ENCODE measurements at regions not wholly inside any gene's neighbourhood (a gene's known extent, or its start where the extent isn't known, plus 50 kb on each side); places are given as distances from the start of the nearest gene placed in this dataset.

DNA sequence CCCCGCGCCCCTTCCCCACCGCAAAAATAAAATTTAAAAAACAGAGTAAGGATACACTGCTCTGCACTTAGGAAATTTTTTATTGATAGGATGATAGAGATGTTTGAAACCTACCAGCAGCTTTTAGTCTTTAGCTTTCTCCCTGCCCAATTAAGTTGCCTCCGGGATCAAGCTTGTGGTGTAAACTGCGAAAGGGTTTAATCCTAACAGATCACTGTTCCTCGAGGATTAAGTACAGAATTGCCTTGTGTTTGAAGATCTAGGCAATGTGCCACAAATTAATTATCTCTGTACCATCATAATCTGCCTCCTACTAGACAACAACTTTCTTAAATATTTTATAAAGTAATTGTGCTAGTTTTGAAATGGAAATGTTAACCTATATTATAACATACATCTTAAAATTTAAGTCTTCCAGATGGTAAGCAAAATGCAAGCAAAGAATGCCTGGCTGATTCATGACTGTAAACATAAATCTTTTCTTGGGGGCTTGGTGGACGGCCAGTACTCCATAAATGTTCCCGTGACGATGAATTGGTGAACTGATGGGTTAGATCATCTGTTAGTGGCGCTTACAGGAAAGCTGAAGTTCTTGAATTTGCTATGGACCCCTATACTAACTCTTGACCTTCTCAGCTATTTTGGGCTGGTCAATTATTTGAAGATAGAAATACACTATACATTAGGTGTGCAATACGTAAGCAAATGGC, 58.0 kb upstream of the ARHGAP18 start:
- DNase-seq (ENCODE audit: low spot score), result no peak
- in situ Hi-C loops (cut with MboI; ENCODE audit: low pct_unique_long_range_greater_than_20kb, low sequenced_read_pairs, unreplicated experiment), result no loop called here
- TF ChIP-seq, protein P1, sequence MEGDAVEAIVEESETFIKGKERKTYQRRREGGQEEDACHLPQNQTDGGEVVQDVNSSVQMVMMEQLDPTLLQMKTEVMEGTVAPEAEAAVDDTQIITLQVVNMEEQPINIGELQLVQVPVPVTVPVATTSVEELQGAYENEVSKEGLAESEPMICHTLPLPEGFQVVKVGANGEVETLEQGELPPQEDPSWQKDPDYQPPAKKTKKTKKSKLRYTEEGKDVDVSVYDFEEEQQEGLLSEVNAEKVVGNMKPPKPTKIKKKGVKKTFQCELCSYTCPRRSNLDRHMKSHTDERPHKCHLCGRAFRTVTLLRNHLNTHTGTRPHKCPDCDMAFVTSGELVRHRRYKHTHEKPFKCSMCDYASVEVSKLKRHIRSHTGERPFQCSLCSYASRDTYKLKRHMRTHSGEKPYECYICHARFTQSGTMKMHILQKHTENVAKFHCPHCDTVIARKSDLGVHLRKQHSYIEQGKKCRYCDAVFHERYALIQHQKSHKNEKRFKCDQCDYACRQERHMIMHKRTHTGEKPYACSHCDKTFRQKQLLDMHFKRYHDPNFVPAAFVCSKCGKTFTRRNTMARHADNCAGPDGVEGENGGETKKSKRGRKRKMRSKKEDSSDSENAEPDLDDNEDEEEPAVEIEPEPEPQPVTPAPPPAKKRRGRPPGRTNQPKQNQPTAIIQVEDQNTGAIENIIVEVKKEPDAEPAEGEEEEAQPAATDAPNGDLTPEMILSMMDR (IDR thresholded peaks at IDR 0.05; ENCODE audit: extremely low read depth, insufficient read depth, missing control alignments), result no peak

GRCh38 chr6:129766959-129767728, 57.2 kb upstream of the ARHGAP18 start:
- TF ChIP-seq, protein P1 (IDR thresholded peaks at IDR 0.05; ENCODE audit: extremely low read depth, insufficient read depth, missing control alignments), result no peak
- peak; percentile 26 for DNase-seq (ENCODE audit: low spot score)
- in situ Hi-C loops (cut with MboI; ENCODE audit: low pct_unique_long_range_greater_than_20kb, low sequenced_read_pairs, unreplicated experiment), result no loop called here

DNA sequence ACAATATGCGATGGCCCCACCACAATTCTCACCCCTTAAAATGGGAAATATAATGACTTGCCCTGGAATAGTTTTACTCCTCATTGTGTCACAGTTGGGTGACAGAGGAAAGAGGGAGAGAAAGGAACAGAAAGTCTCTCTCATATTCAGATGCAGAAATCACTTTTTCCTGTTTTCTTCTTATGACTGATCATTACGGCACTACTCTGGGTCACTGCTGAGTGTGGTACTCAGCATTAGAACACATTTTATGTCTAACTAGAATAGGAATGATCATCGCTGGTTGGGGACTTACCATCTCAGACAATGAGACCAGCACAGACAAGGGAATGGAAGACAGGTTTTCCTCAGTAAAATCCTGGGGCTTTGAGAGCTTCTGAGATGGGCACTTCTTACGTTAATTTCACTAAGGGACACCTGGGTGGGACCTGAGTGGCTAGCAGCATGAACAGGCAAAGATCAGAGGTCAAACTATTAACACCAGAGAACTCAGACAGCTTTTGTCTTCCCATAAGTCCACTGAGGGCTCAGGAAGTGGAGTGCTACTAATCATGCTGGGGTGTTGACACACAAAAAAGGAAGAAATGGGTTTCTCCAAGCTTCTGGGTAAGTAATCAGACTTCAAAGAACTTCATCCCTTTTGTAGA, 54.9 kb upstream of the ARHGAP18 start:
- in situ Hi-C loops (cut with MboI; ENCODE audit: low pct_unique_long_range_greater_than_20kb, low sequenced_read_pairs, unreplicated experiment), result no loop called here
- TF ChIP-seq, protein P1 (IDR thresholded peaks at IDR 0.05; ENCODE audit: extremely low read depth, insufficient read depth, missing control alignments), result no peak
- no peak for DNase-seq (ENCODE audit: low spot score)

DNA sequence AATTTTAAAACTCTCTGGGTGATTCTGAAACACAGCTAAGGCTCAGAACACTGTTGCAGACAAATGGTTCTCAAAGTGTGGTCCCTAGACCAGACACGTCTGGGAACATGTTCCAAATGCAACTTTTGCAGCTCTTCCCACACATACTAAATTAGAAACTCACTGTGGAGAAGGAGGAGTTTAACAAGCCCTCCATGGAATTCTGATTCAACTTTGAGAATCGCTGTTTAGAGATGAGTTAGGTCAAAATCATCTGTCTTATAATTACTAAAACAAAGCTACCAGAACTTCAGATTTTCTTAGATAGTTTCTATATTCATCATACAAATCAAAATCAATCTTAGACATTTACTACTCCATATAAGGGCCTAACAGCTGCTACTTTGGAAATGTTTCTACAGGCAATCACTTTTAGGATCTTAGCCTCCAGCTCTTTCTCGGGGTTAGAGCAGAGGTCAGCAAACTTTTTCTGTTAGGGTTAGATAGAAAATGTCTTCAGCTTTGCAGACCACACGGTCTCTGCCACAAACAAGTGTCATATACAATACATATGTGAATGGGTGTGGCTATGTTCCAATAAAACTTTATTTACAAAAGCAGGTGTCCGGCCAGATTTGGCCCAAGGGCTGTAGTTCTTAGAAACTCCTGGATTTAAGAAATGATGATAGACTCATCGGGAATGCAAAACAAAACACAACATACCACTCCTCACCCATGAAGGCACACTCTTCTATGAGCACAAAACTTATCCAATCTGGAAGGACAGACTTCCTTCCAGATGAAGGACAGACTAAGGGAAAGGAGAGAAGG, 50.0 kb upstream of the ARHGAP18 start:
- DNase-seq (ENCODE audit: low spot score), result no peak
- in situ Hi-C loops (cut with MboI; ENCODE audit: low pct_unique_long_range_greater_than_20kb, low sequenced_read_pairs, unreplicated experiment), result no loop called here
- TF ChIP-seq, protein P1 (IDR thresholded peaks at IDR 0.05; ENCODE audit: extremely low read depth, insufficient read depth, missing control alignments), result no peak

Measured in GM13977 (cell line).